ENCODE measurements at regions not wholly inside any gene's neighbourhood (a gene's known extent, or its start where the extent isn't known, plus 50 kb on each side); places are given as distances from the start of the nearest gene placed in this dataset.
"Not testable (repeated sequence)": the region's sequence is repeated elsewhere in the genome, so short reads cannot be mapped to it uniquely, and the experiment has no call there.

DNA sequence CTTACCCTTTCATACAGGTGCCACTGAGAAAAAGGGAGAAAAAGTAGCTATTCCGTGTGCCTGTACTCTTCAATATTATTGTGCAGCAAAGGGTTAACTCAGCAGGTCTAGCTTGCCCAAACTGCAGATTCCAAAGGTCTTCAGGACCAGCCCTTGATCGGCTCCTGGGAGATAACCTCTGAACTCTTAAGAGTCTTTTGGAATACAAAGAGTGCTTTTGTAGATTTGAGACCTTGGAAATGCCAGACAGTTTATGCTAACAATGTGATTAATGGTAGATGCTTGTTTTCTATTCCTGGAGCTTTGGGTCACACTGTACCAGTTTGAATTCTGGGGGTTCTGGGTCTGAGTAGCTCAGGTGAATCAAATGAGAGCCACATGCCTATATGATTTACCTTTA, 844.7 kb upstream of the MIR17HG start:
- Histone ChIP-seq H3K4me3 (ENCODE audit: low read length) (no peak overlapping the region), H4K20me1 (ENCODE audit: control insufficient read depth, insufficient read depth, low read depth, low read length) (no peaks in the 10 kb centered on the region), H3K4me1 (ENCODE audit: control insufficient read depth, low read length) (no peaks in the 10 kb centered on the region), H3K9me3 (ENCODE audit: control insufficient read depth, insufficient read depth, low read length) (no peaks in the 10 kb centered on the region), H3K27me3 (ENCODE audit: control insufficient read depth, low read length) (no peaks in the 10 kb centered on the region), H3K36me3 (ENCODE audit: control insufficient read depth, low read length) (no peaks in the 10 kb centered on the region), H3K4me2 (ENCODE audit: low read length) (no peak overlapping the region), H3K9me2 (replicated peaks; ENCODE audit: control insufficient read depth, low read length) (no peaks in the 10 kb centered on the region; the same call in 1 of the 2 replicates), H3F3A (ENCODE audit: control insufficient read depth, insufficient read depth) (no peaks in the 10 kb centered on the region), H3K27ac (ENCODE audit: low read depth, low read length) (no peak overlapping the region), H3K79me2 (ENCODE audit: control insufficient read depth, low read length) (no peaks in the 10 kb centered on the region)
- TF ChIP-seq CTCF (IDR thresholded peaks at IDR 0.05; ENCODE audit: low read depth, low read length, poor library complexity, severe bottlenecking) (no peak), EZH2phosphoT487 (IDR thresholded peaks at IDR 0.05; ENCODE audit: borderline replicate concordance, low read length) (no peak)

GRCh38 chr13:90510319-90510718, 837.2 kb upstream of the MIR17HG start:
- Histone ChIP-seq H3K79me2 (ENCODE audit: control insufficient read depth, low read length) (no peaks in the 10 kb centered on the region), H3K4me2 (ENCODE audit: low read length) (no peak overlapping the region), H3K36me3 (ENCODE audit: control insufficient read depth, low read length) (no peaks in the 10 kb centered on the region), H3K27ac (ENCODE audit: low read depth, low read length) (no peak overlapping the region), H3K9me2 (replicated peaks; ENCODE audit: control insufficient read depth, low read length) (no peaks in the 10 kb centered on the region), H3K27me3 (ENCODE audit: control insufficient read depth, low read length) (no peaks in the 10 kb centered on the region), H3K4me1 (ENCODE audit: control insufficient read depth, low read length) (no peaks in the 10 kb centered on the region), H3K9me3 (ENCODE audit: control insufficient read depth, insufficient read depth, low read length) (no peaks in the 10 kb centered on the region), H3F3A (ENCODE audit: control insufficient read depth, insufficient read depth) (no peaks in the 10 kb centered on the region), H4K20me1 (ENCODE audit: control insufficient read depth, insufficient read depth, low read depth, low read length) (no peaks in the 10 kb centered on the region), H3K4me3 (ENCODE audit: low read length) (no peak overlapping the region)
- TF ChIP-seq CTCF (IDR thresholded peaks at IDR 0.05; ENCODE audit: low read depth, low read length, poor library complexity, severe bottlenecking) (no peak), EZH2phosphoT487 (IDR thresholded peaks at IDR 0.05; ENCODE audit: borderline replicate concordance, low read length) (no peak)

GRCh38 chr13:90511903-90512302, 835.6 kb upstream of the MIR17HG start:
- H3K4me1 ChIP-seq (ENCODE audit: control insufficient read depth, low read length): no peaks in the 10 kb centered on the region
- no peak for TF ChIP-seq EZH2phosphoT487 (IDR thresholded peaks at IDR 0.05; ENCODE audit: borderline replicate concordance, low read length)
- TF ChIP-seq CTCF (IDR thresholded peaks at IDR 0.05; ENCODE audit: low read depth, low read length, poor library complexity, severe bottlenecking): no peak
- H3K4me2 ChIP-seq (ENCODE audit: low read length): no peak overlapping the region
- H3K9me2 ChIP-seq (replicated peaks; ENCODE audit: control insufficient read depth, low read length): no peaks in the 10 kb centered on the region
- no peaks in the 10 kb centered on the region for H3K36me3 ChIP-seq (ENCODE audit: control insufficient read depth, low read length)
- H3K9me3 ChIP-seq (ENCODE audit: control insufficient read depth, insufficient read depth, low read length): no peaks in the 10 kb centered on the region
- no peaks in the 10 kb centered on the region for H3K27me3 ChIP-seq (ENCODE audit: control insufficient read depth, low read length)
- H3K4me3 ChIP-seq (ENCODE audit: low read length): no peak overlapping the region
- H4K20me1 ChIP-seq (ENCODE audit: control insufficient read depth, insufficient read depth, low read depth, low read length): no peaks in the 10 kb centered on the region
- H3K27ac ChIP-seq (ENCODE audit: low read depth, low read length): no peak overlapping the region
- H3K79me2 ChIP-seq (ENCODE audit: control insufficient read depth, low read length): no peaks in the 10 kb centered on the region
- no peaks in the 10 kb centered on the region for H3F3A ChIP-seq (ENCODE audit: control insufficient read depth, insufficient read depth)

GRCh38 chr13:90514712-90515111, 832.8 kb upstream of the MIR17HG start:
- not testable (repeated sequence) for H3K9me2 ChIP-seq (replicated peaks; ENCODE audit: control insufficient read depth, low read length); H4K20me1 ChIP-seq (ENCODE audit: control insufficient read depth, insufficient read depth, low read depth, low read length); H3K4me2 ChIP-seq (ENCODE audit: low read length); H3K36me3 ChIP-seq (ENCODE audit: control insufficient read depth, low read length); H3F3A ChIP-seq (ENCODE audit: control insufficient read depth, insufficient read depth); H3K27ac ChIP-seq (ENCODE audit: low read depth, low read length); H3K79me2 ChIP-seq (ENCODE audit: control insufficient read depth, low read length); H3K27me3 ChIP-seq (ENCODE audit: control insufficient read depth, low read length); H3K9me3 ChIP-seq (ENCODE audit: control insufficient read depth, insufficient read depth, low read length); H3K4me3 ChIP-seq (ENCODE audit: low read length); H3K4me1 ChIP-seq (ENCODE audit: control insufficient read depth, low read length)
